Muscle layer of colon (tissue), 2 donors: ENCODE measurements at regions not wholly inside any gene's neighbourhood (a gene's known extent, or its start where the extent isn't known, plus 50 kb on each side); places are given as distances from the start of the nearest gene placed in this dataset.
"Not testable (repeated sequence)": the region's sequence is repeated elsewhere in the genome, so short reads cannot be mapped to it uniquely, and the experiment has no call there.

Source experiments
- H3K27ac ChIP-seq: one replicate; pipeline ENCODE4 v1.7.0; 2013; ENCODE audit warnings: low read depth, mild to moderate bottlenecking, low read length, moderate library complexity
- H3K27me3 ChIP-seq, 2 donors: one replicate each; pipeline ENCODE4 v1.7.0; 2013; ENCODE audit warnings: low read length in 2 of 2, mild to moderate bottlenecking in 2 of 2; ENCODE audit not compliant: insufficient read depth in 2 of 2, control insufficient read depth in 1 of 2
- H3K36me3 ChIP-seq: one replicate; pipeline ENCODE4 v1.7.0; 2013; ENCODE audit warnings: mild to moderate bottlenecking, low read length; ENCODE audit not compliant: insufficient read depth
- H3K4me1 ChIP-seq: one replicate; pipeline ENCODE4 v1.7.0; 2013; ENCODE audit warnings: mild to moderate bottlenecking, low read length; ENCODE audit not compliant: insufficient read depth
- H3K4me3 ChIP-seq, 2 donors: one replicate each; pipeline ENCODE4 v1.7.0; 2013; ENCODE audit warnings: low read length in 2 of 2, low read depth in 1 of 2, mild to moderate bottlenecking in 1 of 2, moderate library complexity in 1 of 2
- H3K9ac ChIP-seq: one replicate; pipeline ENCODE4 v1.7.0; 2013; ENCODE audit warnings: low read length
- H3K9me3 ChIP-seq: one replicate; pipeline ENCODE4 v1.7.0; 2013; ENCODE audit warnings: mild to moderate bottlenecking, low read length
- donor health status: abdominal sarcoma.
- donor health status: Adenocarcinoma of cecum.

- Histone ChIP-seq H3K4me1 (peaks cover 6% of the 10 kb centered on the region), H3K4me3 (no peak overlapping the region), H3K27ac (no peak overlapping the region)
Measured at GRCh38 chr21:15667819-15668218, 62.0 kb upstream of the USP25 start.

GRCh38 chr21:15669247-15669646 is 60.5 kb upstream of the USP25 start:
- Histone ChIP-seq H3K36me3 (no peaks in the 10 kb centered on the region), H3K9ac (no peak overlapping the region), H3K4me3 (no peak overlapping the region), H3K9me3 (no peaks in the 10 kb centered on the region), H3K27me3 (no peaks in the 10 kb centered on the region), H3K4me1 (peaks cover 6% of the 10 kb centered on the region), H3K27ac (no peak overlapping the region)

More at GRCh38 chr21:15667819-15668218, 62.0 kb upstream of the USP25 start:
- H3K9ac ChIP-seq = no peak overlapping the region
- H3K36me3 ChIP-seq = no peaks in the 10 kb centered on the region
- H3K27me3 ChIP-seq = no peaks in the 10 kb centered on the region
- no peaks in the 10 kb centered on the region for H3K9me3 ChIP-seq

GRCh38 chr21:15671188-15671587 is 58.6 kb upstream of the USP25 start:
- Histone ChIP-seq H3K27ac (no peak overlapping the region), H3K4me1 (peaks cover 6% of the 10 kb centered on the region), H3K9me3 (no peaks in the 10 kb centered on the region), H3K36me3 (no peaks in the 10 kb centered on the region), H3K9ac (no peak overlapping the region), H3K4me3 (no peak overlapping the region), H3K27me3 (no peaks in the 10 kb centered on the region)

DNA sequence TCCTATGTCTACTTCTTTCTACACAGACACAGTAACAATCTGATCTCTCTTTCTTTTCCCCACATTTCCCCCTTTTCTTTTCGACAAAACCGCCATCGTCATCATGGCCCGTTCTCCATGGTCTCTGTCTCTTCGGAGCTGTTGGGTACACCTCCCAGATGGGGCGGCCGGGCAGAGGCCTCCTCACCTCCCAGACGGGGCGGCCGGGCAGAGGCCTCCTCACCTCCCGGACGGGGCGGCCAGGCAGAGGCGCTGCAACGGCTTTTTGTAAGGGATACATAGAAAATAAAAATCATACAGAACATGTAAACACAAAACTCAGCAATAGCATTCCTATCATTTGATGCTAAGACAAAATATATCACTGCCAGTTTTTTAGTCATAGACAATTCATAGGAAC is 57.2 kb upstream of the USP25 start:
- not testable (repeated sequence) for H3K36me3 ChIP-seq, H3K4me1 ChIP-seq, H3K9me3 ChIP-seq, H3K9ac ChIP-seq, H3K27ac ChIP-seq, H3K4me3 ChIP-seq, H3K27me3 ChIP-seq

- H3K4me3 ChIP-seq = no peak overlapping the region
- H3K9me3 ChIP-seq = no peaks in the 10 kb centered on the region
- no peaks in the 10 kb centered on the region for H3K4me1 ChIP-seq
- H3K36me3 ChIP-seq = no peaks in the 10 kb centered on the region
- H3K27ac ChIP-seq = no peak overlapping the region
- H3K9ac ChIP-seq = no peak overlapping the region
- H3K27me3 ChIP-seq = no peaks in the 10 kb centered on the region
Measured at GRCh38 chr21:15676935-15677334, 52.8 kb upstream of the USP25 start.

- no peaks in the 10 kb centered on the region for H3K9me3 ChIP-seq
- no peak overlapping the region for H3K9ac ChIP-seq
- H3K27ac ChIP-seq = no peak overlapping the region
- H3K4me1 ChIP-seq = no peaks in the 10 kb centered on the region
- H3K27me3 ChIP-seq = no peaks in the 10 kb centered on the region
- H3K36me3 ChIP-seq = no peaks in the 10 kb centered on the region
- no peak overlapping the region for H3K4me3 ChIP-seq
Measured at GRCh38 chr21:15679630-15680029, 50.2 kb upstream of the USP25 start.
